ENCODE measurements at regions not wholly inside any gene's neighbourhood (a gene's known extent, or its start where the extent isn't known, plus 50 kb on each side); places are given as distances from the start of the nearest gene placed in this dataset.
"Not testable (repeated sequence)": the region's sequence is repeated elsewhere in the genome, so short reads cannot be mapped to it uniquely, and the experiment has no call there.

GRCh38 chr2:189319424-189319823 is 121.8 kb upstream of the WDR75 start:
- not testable (repeated sequence) for TF ChIP-seq CTCF, POLR2A (IDR thresholded peaks at IDR 0.05)
